ENCODE measurements at regions not wholly inside any gene's neighbourhood (a gene's known extent, or its start where the extent isn't known, plus 50 kb on each side); places are given as distances from the start of the nearest gene placed in this dataset.

DNA sequence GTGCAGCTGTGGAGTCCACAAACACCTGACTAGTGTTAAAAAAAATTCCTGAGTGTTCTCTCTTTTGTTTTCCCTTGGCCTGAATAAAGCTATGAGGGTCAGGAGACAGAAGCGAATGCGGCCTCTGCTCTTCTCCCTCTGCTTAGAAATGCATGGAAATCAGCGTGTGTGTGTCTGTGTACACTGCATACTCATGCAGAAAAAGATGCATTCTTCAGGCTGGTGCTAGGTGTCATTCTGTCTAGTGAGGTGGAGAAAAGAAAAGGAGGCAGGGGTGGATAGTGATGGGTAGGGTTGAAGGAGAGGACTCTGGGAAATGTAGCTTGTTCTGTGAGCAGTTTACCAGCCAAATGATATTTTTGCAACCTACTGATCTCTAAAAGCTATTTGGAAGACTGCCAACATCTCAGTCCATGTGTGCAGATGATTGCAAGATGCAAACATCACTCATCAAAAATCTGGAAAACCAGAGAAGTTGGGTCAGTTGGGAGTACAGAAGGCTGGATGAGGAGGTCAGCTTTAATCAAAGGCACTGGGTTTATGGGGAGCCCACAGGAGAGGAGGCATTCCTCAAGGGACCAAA lies 177.7 kb downstream of the INSIG2 start:
- no peak for DNase-seq

DNA sequence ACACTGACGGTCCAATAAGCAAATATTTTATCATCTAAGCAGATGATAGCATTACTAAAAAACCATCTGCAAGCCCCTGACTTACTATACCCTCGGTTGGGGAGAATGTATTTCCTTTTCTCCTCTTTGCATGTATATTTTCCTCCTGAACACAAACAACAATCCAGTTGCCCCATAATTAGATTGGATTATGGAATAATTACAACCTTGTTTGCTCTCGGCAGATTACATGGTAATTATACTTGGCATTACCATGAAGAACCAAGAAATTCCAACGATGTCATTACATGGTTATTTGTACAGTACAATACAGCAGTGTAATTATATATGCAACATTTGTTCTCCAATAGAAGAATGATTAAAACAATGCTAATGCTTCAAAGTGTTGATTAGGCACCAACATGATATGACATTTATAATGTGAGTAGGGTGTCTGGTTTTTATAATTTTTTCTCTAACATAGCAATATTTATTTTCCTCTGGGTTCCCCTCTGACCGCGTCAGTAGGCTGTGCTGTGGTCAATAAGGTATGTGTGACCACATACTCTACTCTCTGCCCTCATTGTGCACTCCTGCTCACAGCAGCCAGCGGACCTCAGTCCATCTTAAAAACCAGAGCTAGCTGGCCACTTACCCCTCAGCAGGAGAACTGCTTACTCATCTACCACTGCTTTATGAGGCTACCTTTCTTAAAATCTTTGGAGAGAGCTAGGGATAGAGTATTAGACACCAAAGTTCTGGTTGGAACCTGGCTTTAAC lies 176.1 kb downstream of the INSIG2 start:
- DNase-seq: no peak

DNA sequence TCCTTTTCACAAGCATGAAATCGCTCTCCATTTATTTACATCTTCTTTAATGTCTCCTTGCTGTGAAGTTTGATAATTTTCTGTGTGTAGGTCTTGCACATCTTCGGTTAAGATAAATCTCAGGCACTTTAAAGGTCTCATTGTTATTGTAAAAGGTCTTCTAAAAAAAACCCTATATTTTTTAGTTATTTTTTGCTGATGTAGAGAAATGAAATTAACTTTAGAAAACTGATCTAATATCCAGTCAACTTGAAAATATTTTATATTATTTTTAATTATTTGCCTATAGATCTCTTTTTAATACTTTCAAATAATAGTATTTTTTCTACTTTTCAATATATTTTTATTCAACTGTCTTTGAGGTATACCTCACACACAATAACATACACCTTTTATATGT lies 169.4 kb downstream of the INSIG2 start:
- no peak for DNase-seq

DNA sequence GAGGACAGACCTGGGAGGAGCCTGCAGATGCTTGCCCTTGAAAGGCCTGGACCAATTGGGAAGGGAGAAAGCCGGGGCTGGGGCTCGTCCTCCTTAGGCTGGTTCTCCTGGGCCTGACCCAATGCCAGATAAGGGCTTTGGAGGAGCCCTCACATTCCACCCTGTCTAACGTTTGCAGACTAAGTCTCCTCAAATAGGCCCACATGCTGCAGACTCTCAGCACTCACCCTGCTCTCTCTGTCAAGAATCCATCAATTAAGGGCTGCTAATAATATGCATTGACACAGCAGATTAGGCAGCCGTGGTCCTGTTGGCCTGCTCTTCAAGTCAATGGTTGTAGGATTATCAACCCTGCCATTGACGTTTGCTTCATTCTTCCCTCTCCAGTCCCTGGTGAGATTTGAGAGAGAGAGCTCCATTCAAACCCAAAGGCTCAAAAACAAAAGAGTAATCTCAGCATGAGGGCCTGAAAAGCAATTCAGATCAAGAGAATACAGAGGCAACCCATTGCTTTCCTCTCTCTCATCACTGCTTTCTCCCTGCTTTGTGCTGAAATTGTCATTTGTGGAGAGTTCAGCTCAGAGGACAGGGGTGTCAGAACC lies 167.6 kb downstream of the INSIG2 start:
- DNase-seq: no peak

DNA sequence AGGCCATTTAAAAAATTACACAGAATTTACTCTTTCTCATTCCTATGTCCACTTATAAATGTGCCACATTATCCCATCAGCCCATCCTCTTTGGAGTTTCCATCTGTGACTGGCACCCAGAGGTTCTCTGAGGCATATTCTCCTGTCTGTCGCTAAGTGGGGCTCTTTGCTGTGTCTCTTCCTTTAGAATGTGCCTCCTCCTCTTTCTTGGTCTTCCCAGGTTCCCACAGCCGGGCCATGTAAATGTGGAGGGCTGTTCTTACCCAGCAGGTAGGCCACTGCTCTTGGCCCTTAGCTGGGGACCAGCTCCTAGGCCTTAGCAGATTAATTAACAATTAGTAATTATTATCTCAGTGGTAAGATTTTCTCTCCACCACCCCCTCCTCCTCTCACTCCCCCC lies 167.0 kb downstream of the INSIG2 start:
- no peak for DNase-seq

DNA sequence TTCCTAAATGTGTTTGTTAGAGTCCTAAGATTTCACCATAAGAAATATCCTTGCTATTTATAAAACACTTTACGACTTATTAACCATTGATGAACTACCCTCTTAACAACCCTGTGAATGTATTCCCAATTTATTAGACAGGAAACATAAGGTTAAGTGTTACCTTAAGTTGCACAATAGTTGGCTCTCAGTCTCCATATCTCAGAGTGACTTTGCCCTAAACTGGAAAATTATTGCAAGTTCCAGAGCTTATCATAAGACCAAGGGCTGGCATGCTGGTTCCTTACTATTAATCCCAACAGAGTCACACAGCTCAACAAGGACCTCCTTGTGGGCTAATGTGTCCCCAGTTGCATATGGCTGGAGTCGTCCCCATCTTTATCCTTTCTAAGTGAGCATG lies 165.8 kb downstream of the INSIG2 start:
- DNase-seq: no peak

DNA sequence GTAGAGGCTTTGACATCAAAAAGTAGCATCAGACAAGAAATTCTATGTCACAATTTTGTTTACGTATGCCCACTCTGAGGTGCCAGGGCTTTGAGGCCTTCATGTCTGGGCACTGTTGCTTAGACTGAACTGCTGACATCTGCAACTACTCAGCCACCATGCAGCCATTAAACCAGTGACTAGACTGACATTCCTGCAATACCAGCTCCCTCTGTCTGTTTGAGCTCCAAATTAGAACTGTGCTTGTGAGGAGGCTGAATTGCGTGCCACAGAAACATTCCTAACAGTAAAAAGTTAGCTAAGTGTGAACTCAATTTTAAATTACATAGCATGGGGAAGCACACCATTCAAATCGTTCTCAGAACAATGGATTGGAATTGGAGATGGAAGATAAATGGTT lies 163.2 kb downstream of the INSIG2 start:
- DNase-seq: no peak

DNA sequence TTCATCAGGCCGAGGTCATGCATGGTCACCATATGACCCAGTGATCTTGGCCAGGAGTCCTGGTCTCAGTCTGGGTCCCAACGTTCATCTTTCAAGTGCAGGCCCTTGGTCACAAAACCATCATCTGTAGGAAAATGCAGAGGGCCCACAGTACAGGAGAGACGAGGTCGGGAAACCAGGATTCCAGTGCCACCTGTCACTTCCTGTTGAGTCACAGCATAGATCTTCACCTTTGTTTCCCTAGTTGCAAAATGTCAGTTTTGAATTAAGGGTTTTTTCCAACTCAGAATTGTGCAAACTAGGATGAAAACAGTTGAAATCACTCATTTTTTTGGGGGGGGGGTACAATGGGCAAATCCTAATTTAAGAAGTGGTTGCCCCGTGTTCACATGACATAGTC lies 162.2 kb downstream of the INSIG2 start:
- no peak for DNase-seq

DNA sequence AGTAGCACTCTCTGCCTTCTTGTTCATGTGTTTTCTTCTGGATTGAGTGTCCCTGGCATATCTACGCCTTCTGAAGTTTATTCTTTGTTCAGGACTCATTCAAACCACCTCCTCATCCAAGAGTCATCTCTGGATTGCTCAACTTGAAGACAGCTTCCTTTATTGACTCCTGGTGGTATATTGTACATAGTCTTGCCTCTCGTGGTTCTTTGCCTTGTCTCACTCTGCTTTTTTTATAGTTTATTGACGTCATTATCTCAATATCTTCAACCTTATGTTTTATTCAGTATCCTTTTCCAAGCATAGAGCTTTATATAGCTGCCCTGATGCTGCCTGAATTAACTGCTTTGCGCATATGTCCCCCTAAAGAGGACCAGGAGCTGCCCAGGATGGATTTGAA lies 161.7 kb downstream of the INSIG2 start:
- DNase-seq: no peak

DNA sequence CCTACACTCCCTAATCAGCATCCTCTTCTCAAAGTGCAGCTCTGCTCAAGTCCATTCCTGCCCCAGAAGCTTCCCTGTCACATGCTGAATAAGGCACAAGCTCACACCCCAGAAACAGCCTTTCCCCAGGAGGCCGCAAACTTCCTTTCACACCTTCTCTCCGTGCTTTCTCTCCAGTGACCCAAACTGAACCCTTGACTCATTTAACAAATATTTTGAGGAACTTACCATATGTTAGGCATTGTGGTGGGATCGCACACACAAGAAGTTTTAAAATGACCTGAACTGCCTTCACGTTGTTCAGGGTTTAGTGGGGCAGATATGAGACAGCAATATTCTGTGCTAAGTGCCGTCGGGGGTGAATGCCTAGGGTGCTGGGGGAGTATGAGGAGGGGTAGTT lies 161.3 kb downstream of the INSIG2 start:
- DNase-seq: no peak

DNA sequence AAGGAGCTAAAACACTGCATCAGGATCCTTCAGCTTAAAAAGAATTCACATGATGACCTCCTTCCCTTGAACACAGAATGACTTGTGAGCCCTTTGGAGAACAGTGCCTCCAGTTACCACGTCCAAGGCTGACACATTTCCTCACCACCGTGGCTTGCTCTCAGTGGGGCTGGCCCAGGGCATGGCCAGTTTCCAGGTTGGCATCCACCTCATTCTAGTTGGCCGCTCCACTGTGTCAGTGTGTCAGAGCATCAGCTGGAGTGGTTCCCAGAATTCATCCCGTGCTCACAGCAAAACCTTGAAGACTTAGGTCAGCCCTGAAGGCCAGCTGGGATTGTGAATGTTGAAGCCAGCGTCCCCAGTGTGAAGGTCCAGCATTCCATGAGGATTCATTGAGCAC lies 158.5 kb downstream of the INSIG2 start:
- no peak for DNase-seq

DNA sequence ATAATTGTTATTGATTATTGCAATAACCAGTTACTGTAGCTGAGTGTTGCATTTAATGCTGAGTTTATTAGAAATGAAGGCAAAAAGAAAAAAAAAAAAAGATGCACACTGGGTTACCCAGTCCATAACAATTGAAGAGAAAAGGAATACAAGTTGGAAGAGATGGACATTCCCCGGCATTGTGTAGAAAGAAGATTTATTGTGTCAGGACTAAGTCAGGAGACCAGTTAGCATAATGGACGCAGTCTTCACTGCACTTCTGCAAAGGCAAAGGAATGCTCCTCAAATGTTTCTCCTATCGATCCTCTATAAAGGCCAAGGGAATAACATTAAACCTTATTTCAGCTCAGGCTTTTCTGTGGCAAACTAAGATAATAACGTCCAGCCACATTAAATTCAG lies 157.8 kb downstream of the INSIG2 start:
- DNase-seq: no peak

DNA sequence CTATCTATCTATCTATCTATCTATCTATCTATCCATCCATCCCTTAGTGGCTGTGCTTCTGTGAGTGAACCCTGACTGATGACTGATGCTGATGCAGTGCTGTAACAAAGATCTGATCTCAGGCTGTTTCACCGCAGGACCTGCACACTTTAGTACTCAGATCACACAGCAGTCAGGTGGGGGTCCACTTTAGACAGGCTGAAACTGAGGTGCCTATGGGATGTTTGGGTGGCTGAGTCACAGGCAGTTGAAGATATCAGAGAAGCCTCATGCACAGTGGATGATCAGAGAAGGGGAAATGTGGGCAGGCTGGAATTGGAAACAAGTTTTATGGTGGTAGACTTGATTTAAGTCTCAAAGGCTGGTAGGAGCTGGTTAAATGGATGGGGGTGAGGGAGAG lies 156.4 kb downstream of the INSIG2 start:
- DNase-seq: no peak

DNA sequence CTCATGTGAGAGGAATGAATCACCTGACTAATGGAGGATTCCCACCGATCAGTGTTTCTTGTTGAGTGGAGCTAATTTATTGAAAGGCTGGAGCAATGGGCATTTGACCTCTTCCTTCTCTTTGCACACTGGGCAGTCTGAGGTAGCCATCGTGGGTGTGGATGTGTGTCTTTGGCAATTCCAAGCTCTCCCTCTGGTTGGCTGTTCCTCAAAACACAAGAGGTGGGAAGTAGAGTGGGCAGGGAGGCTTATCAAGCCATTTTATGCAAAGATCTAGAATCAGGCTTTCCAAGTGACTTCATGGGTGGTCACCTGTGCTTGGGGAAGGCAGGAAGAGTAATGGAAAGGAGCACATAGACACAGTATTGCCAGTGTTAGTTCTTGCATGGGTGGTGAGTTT lies 154.8 kb downstream of the INSIG2 start:
- no peak for DNase-seq

DNA sequence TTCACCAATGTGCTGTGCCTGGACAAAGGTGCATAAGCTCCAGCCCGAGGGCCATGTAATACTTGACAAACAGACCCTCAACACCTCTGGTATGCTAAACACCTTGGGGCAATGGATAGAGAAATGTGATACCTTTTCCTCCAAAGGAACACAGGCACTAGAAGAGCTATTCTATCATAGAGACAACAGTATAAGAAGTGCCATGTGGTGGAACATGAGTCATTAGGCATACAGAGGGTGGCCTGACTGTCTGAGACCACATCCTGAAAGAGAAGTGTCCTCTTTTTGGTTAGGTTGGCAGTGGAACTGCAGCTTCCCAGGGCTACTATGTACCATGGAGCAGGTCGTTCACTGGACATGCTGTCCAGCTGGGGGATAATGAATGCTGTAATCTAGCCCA lies 153.9 kb downstream of the INSIG2 start:
- no peak for DNase-seq

DNA sequence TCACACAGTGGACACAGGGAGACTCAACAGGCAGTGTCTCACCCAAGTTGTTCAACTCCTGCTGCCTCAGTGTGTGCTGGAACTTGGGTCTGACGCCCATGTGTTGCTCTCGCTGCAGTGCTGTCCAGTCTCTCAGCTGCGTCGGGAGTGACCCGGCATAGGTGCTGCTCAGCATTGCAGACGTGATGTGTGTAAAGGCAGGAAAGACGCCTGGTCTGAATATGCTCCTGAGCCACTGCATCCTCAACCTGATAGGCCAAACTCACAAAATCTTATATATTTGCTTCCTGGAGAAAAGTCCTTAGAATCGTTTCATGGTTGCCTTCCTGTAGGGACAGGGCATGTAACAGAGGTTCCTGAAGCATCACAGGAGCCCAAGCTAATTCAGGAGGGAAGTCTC lies 152.9 kb downstream of the INSIG2 start:
- no peak for DNase-seq

DNA sequence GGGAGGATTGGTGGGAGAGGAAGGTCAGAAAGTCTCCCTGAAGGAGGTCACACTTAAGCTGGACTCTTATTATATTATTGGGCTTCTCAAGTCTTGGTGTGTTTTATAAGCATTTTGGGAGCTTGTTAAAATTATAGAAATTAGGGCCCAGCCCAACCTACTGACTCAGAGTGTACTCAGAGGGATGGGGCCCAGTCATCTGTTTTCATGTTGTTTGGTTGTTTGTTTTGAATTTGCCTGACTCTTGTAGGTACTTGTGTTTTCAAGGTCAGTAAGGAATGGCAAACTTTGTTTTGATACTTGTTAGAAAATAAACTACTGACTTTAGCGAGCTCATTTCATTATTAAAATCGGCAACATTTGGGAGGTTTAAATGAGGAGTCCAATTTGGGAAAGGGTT lies 152.0 kb downstream of the INSIG2 start:
- no peak for DNase-seq

DNA sequence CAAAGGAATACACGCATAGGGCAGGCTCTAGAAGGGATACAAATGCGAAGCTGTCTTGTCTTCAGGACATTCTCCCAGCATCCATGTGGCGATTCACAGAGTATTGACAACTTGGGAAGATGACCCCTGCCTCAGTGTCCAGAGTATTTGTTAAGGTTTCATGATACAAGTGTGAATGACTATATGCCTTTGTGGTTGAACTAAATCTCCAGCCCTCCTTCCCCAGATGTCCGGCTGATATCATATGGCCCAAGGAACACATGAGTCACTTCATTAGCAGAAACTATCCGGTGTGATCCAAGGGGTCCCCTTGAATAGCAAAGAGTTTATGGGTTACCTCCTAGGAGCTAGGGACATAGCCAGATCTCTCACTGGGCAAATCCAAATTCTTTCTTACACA lies 151.0 kb downstream of the INSIG2 start:
- DNase-seq: no peak

DNA sequence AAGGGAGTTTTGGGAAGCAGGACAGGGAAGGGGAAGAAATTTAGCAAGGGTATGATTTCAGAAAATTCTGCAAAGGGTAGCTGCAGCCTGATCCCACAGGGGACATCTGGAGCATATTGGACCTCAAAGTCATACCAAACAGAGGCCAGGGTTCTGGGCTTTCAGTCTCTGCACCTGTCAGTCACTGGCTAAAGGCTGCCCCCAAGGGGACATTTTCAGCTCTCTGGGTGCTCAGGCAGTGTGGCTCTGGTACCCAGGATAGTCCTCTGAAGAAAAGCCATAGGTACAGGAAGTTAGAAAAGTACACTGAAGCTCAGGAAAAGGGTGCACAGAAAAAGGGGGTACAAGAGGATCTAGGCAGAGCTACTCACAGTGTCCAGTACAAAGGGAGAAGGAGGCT lies 149.2 kb downstream of the INSIG2 start:
- no peak for DNase-seq

DNA sequence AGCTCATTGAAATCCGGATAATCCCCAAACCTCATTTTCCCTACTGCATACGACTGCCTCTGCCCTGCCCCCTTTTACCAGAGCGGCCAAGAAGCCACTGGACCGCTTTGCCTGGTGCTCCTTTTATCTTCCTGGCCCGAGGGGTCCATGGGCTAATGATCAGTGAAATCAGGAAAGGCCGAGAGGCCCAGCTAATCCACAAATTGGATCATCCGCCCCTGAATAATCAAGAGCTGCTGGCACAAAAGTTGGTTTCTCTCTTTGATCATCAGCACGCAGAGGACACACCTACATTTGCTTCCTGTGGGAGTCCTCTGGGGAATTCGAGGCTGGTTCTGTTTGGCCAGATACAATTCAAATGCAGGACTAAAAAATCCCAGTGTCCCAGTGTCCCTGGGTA lies 144.5 kb downstream of the INSIG2 start:
- no peak for DNase-seq

DNA sequence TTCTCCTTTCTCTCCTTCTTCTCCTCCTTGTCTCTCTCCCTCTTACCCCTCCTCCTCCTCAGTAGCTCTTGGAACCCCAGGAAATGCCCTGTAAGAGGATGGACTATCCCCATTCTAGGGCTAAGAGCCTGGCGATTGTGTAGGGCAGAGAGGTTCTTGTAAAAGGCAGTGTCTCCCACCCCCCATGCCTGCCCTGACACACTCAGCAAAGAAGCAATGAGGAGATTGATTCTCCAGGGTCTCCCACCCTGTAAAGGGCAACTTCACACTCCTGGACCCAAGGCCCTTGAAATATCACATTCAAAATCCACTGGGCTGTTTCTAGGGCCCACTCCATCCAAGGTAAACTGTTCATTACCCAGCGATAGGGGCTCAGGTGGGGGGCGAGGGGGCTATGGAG lies 144.1 kb downstream of the INSIG2 start:
- no peak for DNase-seq

DNA sequence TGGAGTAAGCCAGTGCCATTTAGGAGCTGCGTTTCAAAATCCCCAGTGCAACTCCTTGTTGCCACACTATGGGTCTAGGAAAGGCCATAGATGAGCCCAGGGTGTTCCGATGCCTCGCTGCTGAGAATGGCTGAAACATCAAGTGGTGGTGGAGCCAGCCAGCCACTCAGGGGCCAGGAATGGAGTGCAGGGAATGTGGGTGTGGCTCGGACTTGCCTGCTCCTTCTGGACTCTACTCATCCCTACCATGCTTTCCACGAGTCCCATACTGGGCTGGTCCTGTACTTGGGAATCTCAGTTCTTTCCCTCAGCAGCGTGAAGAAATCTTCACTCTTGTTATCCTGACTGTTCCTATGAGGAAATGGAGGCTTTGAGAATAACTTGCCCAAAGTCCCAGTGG lies 143.5 kb downstream of the INSIG2 start:
- DNase-seq: no peak

DNA sequence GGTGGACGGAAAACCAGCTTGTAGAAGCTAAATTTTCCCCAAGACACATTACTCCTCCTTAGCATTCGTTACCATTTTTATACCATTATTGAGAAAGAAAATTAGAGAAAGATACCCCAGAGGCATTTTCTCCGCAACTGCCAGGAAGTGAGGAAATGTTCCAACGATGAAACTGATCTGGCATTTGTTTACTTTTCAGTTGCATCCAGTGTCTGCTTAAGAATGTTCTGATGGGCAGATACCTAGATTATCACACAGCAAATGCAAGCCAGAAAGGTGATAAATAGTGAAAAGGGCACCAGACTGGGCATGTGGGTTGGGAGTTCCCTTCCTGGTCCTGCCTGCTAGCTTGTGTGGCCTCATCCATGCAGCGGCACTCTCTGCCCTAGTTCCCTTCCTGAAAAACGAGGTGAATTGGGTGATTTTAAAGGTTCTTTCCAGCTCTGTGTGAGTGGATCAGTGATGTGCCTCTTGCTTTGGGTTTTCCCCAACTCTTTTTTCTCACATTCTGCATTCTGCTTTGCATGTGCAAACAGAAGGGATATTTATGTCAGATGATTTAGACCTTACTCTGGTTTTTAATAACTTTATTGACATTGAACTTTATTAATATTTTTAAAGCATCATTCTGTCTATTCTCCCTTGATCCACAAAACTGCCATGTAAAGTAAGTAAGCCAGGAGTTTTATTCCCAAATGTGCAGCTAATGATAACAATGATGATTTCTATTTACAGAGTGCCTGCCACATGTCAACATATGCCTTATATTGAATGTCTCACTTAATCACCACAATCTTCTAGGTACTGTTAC lies 139.6 kb downstream of the INSIG2 start:
- no peak for DNase-seq

DNA sequence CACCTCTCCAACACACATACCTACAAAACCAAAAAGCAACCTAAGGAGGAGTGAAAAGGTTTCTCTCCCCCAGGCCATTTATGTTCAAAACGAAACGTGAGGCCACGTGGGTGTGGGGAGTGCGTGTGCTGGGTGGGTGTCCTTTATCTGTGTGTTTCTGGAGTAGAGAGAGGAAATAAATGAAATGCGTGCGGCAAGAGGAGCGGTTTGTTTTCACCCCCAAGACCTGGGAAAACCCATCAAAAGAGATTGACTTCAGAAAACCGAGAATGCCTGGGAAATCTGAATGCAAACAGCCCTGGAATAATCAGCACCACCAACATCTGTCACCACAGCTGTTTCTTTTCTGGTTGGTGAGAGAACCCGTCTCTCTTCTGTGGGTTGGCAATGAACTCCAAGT lies 137.4 kb downstream of the INSIG2 start:
- no peak for DNase-seq

All from T-helper 2 cell (primary cell).